Duodenal mucosa (tissue), 2 donors: ENCODE measurements at regions not wholly inside any gene's neighbourhood (a gene's known extent, or its start where the extent isn't known, plus 50 kb on each side); places are given as distances from the start of the nearest gene placed in this dataset.

Source experiments
- H3K27ac ChIP-seq: one replicate; pipeline ENCODE4 v1.7.0; 2013; ENCODE audit warnings: low read depth, low read length
- H3K27me3 ChIP-seq, 2 donors: one replicate each; pipeline ENCODE4 v1.7.0; 2013; ENCODE audit warnings: low read length in 2 of 2, control low read depth in 1 of 2; ENCODE audit not compliant: insufficient read depth in 2 of 2, control insufficient read depth in 1 of 2
- H3K36me3 ChIP-seq, 2 donors: one replicate each; pipeline ENCODE4 v1.7.0; 2013; ENCODE audit warnings: low read length in 2 of 2, control low read depth in 1 of 2; ENCODE audit not compliant: insufficient read depth in 2 of 2, control insufficient read depth in 1 of 2
- H3K4me1 ChIP-seq, 2 donors: one replicate each; pipeline ENCODE4 v1.7.0; 2013; ENCODE audit warnings: low read length in 2 of 2, control low read depth in 1 of 2; ENCODE audit not compliant: insufficient read depth in 2 of 2, control insufficient read depth in 1 of 2
- H3K4me3 ChIP-seq, 2 donors: one replicate each; pipeline ENCODE4 v1.7.0; 2013; ENCODE audit warnings: low read length in 2 of 2, low read depth in 1 of 2
- H3K9ac ChIP-seq, 2 donors: one replicate each; pipeline ENCODE4 v1.7.0; 2013; ENCODE audit warnings: low read length in 2 of 2, low read depth in 1 of 2
- H3K9me3 ChIP-seq, 2 donors: one replicate each; pipeline ENCODE4 v1.7.0; 2013; ENCODE audit warnings: low read length in 2 of 2, control low read depth in 1 of 2; ENCODE audit not compliant: control insufficient read depth in 1 of 2

- H3K4me1 ChIP-seq: peaks cover 20 to 21% of the 10 kb centered on the region in 2 donors
- H3K27me3 ChIP-seq: no peaks in the 10 kb centered on the region
- no peaks in the 10 kb centered on the region for H3K9me3 ChIP-seq
- H3K4me3 ChIP-seq: no peak overlapping the region
- no peak overlapping the region for H3K27ac ChIP-seq
- H3K36me3 ChIP-seq: no peaks in the 10 kb centered on the region
- no peak overlapping the region for H3K9ac ChIP-seq
These were observed 274.8 kb downstream of the ENC1 start for GRCh38 chr5:74365723-74366122.

GRCh38 chr5:74364507-74364906 lies 276.0 kb downstream of the ENC1 start:
- H3K9me3 ChIP-seq: no peaks in the 10 kb centered on the region
- no peak overlapping the region for H3K27ac ChIP-seq
- H3K9ac ChIP-seq: no peak overlapping the region
- peaks cover 20 to 25% of the 10 kb centered on the region in 2 donors for H3K4me1 ChIP-seq
- no peak overlapping the region for H3K4me3 ChIP-seq
- no peaks in the 10 kb centered on the region for H3K36me3 ChIP-seq
- no peaks in the 10 kb centered on the region for H3K27me3 ChIP-seq

GRCh38 chr5:74363603-74364205 lies 276.8 kb downstream of the ENC1 start:
- Histone ChIP-seq H3K4me3 (no peak overlapping the region), H3K27me3 (no peaks in the 10 kb centered on the region), H3K9ac (no peak overlapping the region), H3K27ac (no peak overlapping the region), H3K9me3 (no peaks in the 10 kb centered on the region), H3K36me3 (no peaks in the 10 kb centered on the region), H3K4me1 (peaks cover 20 to 25% of the 10 kb centered on the region in 2 donors)

GRCh38 chr5:74361406-74362358 lies 278.8 kb downstream of the ENC1 start:
- H3K9ac ChIP-seq: no peak overlapping the region
- peak overlapping the region; percentile 18 to 36 for H3K4me3 ChIP-seq
- H3K27me3 ChIP-seq: no peaks in the 10 kb centered on the region
- H3K4me1 ChIP-seq: peaks cover 20 to 27% of the 10 kb centered on the region in 2 donors
- H3K9me3 ChIP-seq: no peaks in the 10 kb centered on the region
- no peak overlapping the region for H3K27ac ChIP-seq
- H3K36me3 ChIP-seq: no peaks in the 10 kb centered on the region

GRCh38 chr5:74360535-74361210 lies 279.9 kb downstream of the ENC1 start:
- no peak overlapping the region for H3K27ac ChIP-seq
- no peaks in the 10 kb centered on the region for H3K9me3 ChIP-seq
- peaks cover 20 to 32% of the 10 kb centered on the region in 2 donors for H3K4me1 ChIP-seq
- no peaks in the 10 kb centered on the region for H3K27me3 ChIP-seq
- no peaks in the 10 kb centered on the region for H3K36me3 ChIP-seq
- no peak overlapping the region for H3K4me3 ChIP-seq
- H3K9ac ChIP-seq: no peak overlapping the region

GRCh38 chr5:74357827-74358226 lies 282.7 kb downstream of the ENC1 start:
- H3K9ac ChIP-seq: no peak overlapping the region
- H3K4me1 ChIP-seq: peaks cover 19 to 31% of the 10 kb centered on the region in 2 donors
- no peaks in the 10 kb centered on the region for H3K36me3 ChIP-seq
- no peaks in the 10 kb centered on the region for H3K27me3 ChIP-seq
- H3K4me3 ChIP-seq: no peak overlapping the region
- H3K27ac ChIP-seq: no peak overlapping the region
- no peaks in the 10 kb centered on the region for H3K9me3 ChIP-seq

- H3K9me3 ChIP-seq: no peaks in the 10 kb centered on the region
- H3K36me3 ChIP-seq: no peaks in the 10 kb centered on the region
- H3K27me3 ChIP-seq: no peaks in the 10 kb centered on the region
- no peak overlapping the region for H3K4me3 ChIP-seq
- no peak overlapping the region for H3K27ac ChIP-seq
- no peak overlapping the region for H3K9ac ChIP-seq
- H3K4me1 ChIP-seq: peaks cover 4 to 15% of the 10 kb centered on the region in 2 donors
These were observed 284.4 kb downstream of the ENC1 start for GRCh38 chr5:74356009-74356695.

GRCh38 chr5:74355041-74355824 lies 285.3 kb downstream of the ENC1 start:
- no peaks in the 10 kb centered on the region for H3K27me3 ChIP-seq
- H3K9ac ChIP-seq: no peak overlapping the region
- no peaks in the 10 kb centered on the region for H3K36me3 ChIP-seq
- H3K27ac ChIP-seq: no peak overlapping the region
- no peaks in the 10 kb centered on the region for H3K9me3 ChIP-seq
- no peak overlapping the region for H3K4me3 ChIP-seq
- peaks cover 0 to 7% of the 10 kb centered on the region in 2 donors for H3K4me1 ChIP-seq

- Histone ChIP-seq H3K36me3 (no peaks in the 10 kb centered on the region), H3K27me3 (no peaks in the 10 kb centered on the region), H3K27ac (no peak overlapping the region), H3K9me3 (no peaks in the 10 kb centered on the region), H3K9ac (no peak overlapping the region), H3K4me1 (peaks cover 0 to 7% of the 10 kb centered on the region in 2 donors), H3K4me3 (no peak overlapping the region)
These were observed 288.3 kb downstream of the ENC1 start for GRCh38 chr5:74352256-74352655.
